H9 (cell line): ENCODE measurements at regions not wholly inside any gene's neighbourhood (a gene's known extent, or its start where the extent isn't known, plus 50 kb on each side); places are given as distances from the start of the nearest gene placed in this dataset.

ENCODE experiments used
- DNase-seq: peaks from one replicate; pipeline ENCODE4 v3.0.0-alpha.2; 2017
- H2AFZ ChIP-seq: one replicate; pipeline ENCODE4 v1.6.1; 2013; ENCODE audit warnings: mild to moderate bottlenecking, low read length, control low read depth, moderate library complexity
- H2AK5ac ChIP-seq: 2 replicates; pipeline ENCODE4 v1.6.1; 2013; ENCODE audit warnings: low read length, control low read depth, mixed read lengths; ENCODE audit not compliant: insufficient read length
- H2BK120ac ChIP-seq: one replicate; pipeline ENCODE4 v1.6.1; 2013; ENCODE audit warnings: low read depth, mild to moderate bottlenecking, low read length, control low read depth, inconsistent platforms; ENCODE audit not compliant: poor library complexity, severe bottlenecking
- H2BK12ac ChIP-seq: 2 replicates; pipeline ENCODE4 v1.6.1; 2013; ENCODE audit warnings: low read length, control low read depth, mixed read lengths, low read depth; ENCODE audit not compliant: insufficient read length
- H2BK15ac ChIP-seq: 2 replicates; pipeline ENCODE4 v1.6.1; 2013; ENCODE audit warnings: low read depth, low read length, control low read depth
- H2BK20ac ChIP-seq: one replicate; pipeline ENCODE4 v1.6.1; 2013; ENCODE audit warnings: low read depth, mild to moderate bottlenecking, low read length, control low read depth, inconsistent platforms; ENCODE audit not compliant: poor library complexity, severe bottlenecking
- H2BK5ac ChIP-seq: 2 replicates; pipeline ENCODE4 v1.6.1; 2013; ENCODE audit warnings: low read length, control low read depth, mixed read lengths; ENCODE audit not compliant: insufficient read length
- H3K14ac ChIP-seq: 2 replicates; pipeline ENCODE4 v1.6.1; 2013; ENCODE audit warnings: low read length, control low read depth; ENCODE audit not compliant: insufficient read depth
- H3K18ac ChIP-seq: 2 replicates; pipeline ENCODE4 v1.6.1; 2013; ENCODE audit warnings: low read depth, mild to moderate bottlenecking, mixed read lengths, low read length, control low read depth; ENCODE audit not compliant: insufficient read length
- H3K23ac ChIP-seq: 2 replicates; pipeline ENCODE4 v1.6.1; 2013; ENCODE audit warnings: low read length, control low read depth, mixed read lengths, low read depth; ENCODE audit not compliant: insufficient read length
- H3K23me2 ChIP-seq: 2 replicates; pipeline ENCODE4 v1.6.1; 2013; ENCODE audit warnings: low read depth, mild to moderate bottlenecking, mixed read lengths, low read length, control low read depth; ENCODE audit not compliant: insufficient read length, poor library complexity, severe bottlenecking
- H3K27ac ChIP-seq: 2 replicates; pipeline ENCODE4 v1.5.1; 2013; ENCODE audit warnings: low read length, control low read depth, mixed read lengths, low read depth; ENCODE audit not compliant: insufficient read length
- H3K27me3 ChIP-seq: 2 replicates; pipeline ENCODE4 v1.6.1; 2013; ENCODE audit warnings: low read length, control low read depth, inconsistent platforms; ENCODE audit not compliant: insufficient read depth
- H3K4ac ChIP-seq: 2 replicates; pipeline ENCODE4 v1.6.1; 2013; ENCODE audit warnings: low read depth, mild to moderate bottlenecking, control low read depth, inconsistent platforms, low read length, moderate library complexity
- H3K4me1 ChIP-seq: 2 replicates; pipeline ENCODE4 v1.6.1; 2013; ENCODE audit warnings: low read length, control low read depth, inconsistent platforms; ENCODE audit not compliant: insufficient read depth
- H3K4me2 ChIP-seq: 2 replicates; pipeline ENCODE4 v1.6.1; 2013; ENCODE audit warnings: low read length, control low read depth, mixed read lengths; ENCODE audit not compliant: insufficient read length, insufficient read depth
- H3K56ac ChIP-seq: 2 replicates; pipeline ENCODE4 v1.6.1; 2013; ENCODE audit warnings: low read depth, mild to moderate bottlenecking, mixed read lengths, low read length, control low read depth; ENCODE audit not compliant: insufficient read length
- H3K79me1 ChIP-seq: 2 replicates; pipeline ENCODE4 v1.6.1; 2013; ENCODE audit warnings: low read depth, mild to moderate bottlenecking, moderate library complexity, low read length, control low read depth, inconsistent platforms; ENCODE audit not compliant: insufficient read depth, poor library complexity, severe bottlenecking
- H3K79me2 ChIP-seq: 2 replicates; pipeline ENCODE4 v1.6.1; 2013; ENCODE audit warnings: low read length, control low read depth, inconsistent platforms; ENCODE audit not compliant: insufficient read depth
- H3K9ac ChIP-seq: 2 replicates; pipeline ENCODE4 v1.6.1; 2013; ENCODE audit warnings: low read length, control low read depth, mixed read lengths; ENCODE audit not compliant: insufficient read length; ENCODE audit errors: extremely low read depth
- H3K9me3 ChIP-seq: one replicate; pipeline ENCODE4 v1.6.1; 2013; ENCODE audit warnings: low read depth, low read length, inconsistent platforms; ENCODE audit not compliant: control insufficient read depth
- H3T11ph ChIP-seq: one replicate; pipeline ENCODE4 v1.6.1; 2013; ENCODE audit warnings: mild to moderate bottlenecking, low read length, control low read depth, inconsistent platforms
- H4K20me1 ChIP-seq: one replicate; pipeline ENCODE4 v1.6.1; 2013; ENCODE audit not compliant: control insufficient read depth, insufficient read length, insufficient read depth
- H4K5ac ChIP-seq: 2 replicates; pipeline ENCODE4 v1.6.1; 2013; ENCODE audit warnings: low read depth, mild to moderate bottlenecking, mixed read lengths, low read length, control low read depth; ENCODE audit not compliant: insufficient read length
- H4K8ac ChIP-seq: replicated peaks from 2 replicates; pipeline ENCODE4 v1.6.1; 2013; ENCODE audit warnings: low read length, control low read depth, mixed read lengths, low read depth; ENCODE audit not compliant: insufficient read length
- H4K91ac ChIP-seq: 2 replicates; pipeline ENCODE4 v1.6.1; 2013; ENCODE audit warnings: low read depth, mild to moderate bottlenecking, moderate library complexity, mixed read lengths, low read length, control low read depth; ENCODE audit not compliant: insufficient read length
- H3K27ac Mint-ChIP-seq, 3 experiments: 2 replicates in 2 of 3; 3 replicates in 1 of 3; pipeline ENCODE4 v1.8.0; 2020 to 2021; ENCODE audit warnings: mixed read lengths in 3 of 3, mild to moderate bottlenecking in 1 of 3, moderate library complexity in 1 of 3
- H3K27me3 Mint-ChIP-seq: 2 replicates; pipeline ENCODE4 v1.8.0; 2021; ENCODE audit warnings: low read depth, mild to moderate bottlenecking, moderate library complexity, mixed read lengths
- H3K36me3 Mint-ChIP-seq, 3 experiments: 2 replicates in 2 of 3; 3 replicates in 1 of 3; pipeline ENCODE4 v1.8.0; 2020 to 2021; ENCODE audit warnings: low read depth in 3 of 3, mixed read lengths in 3 of 3; ENCODE audit not compliant: insufficient read depth in 1 of 3
- H3K4me1 Mint-ChIP-seq, 2 experiments: 2 replicates each; pipeline ENCODE4 v1.8.0; 2020; ENCODE audit warnings: mixed read lengths in 2 of 2
- H3K4me3 Mint-ChIP-seq, 2 experiments: 2 replicates in 1 of 2; 3 replicates in 1 of 2; pipeline ENCODE4 v1.8.0; 2020 to 2021; ENCODE audit warnings: mild to moderate bottlenecking in 2 of 2, mixed read lengths in 2 of 2, moderate library complexity in 1 of 2
- H3K9me3 Mint-ChIP-seq, 2 experiments: 2 replicates in 1 of 2; 3 replicates in 1 of 2; pipeline ENCODE4 v1.8.0; 2020; ENCODE audit warnings: mild to moderate bottlenecking in 2 of 2, mixed read lengths in 2 of 2, moderate library complexity in 1 of 2
- WGBS: extraction: QIAGEN DNeasy Blood & Tissue Kit; methylation state at CpG from one replicate; pipeline ENCODE4 v1.1.7; 2013; ENCODE audit warnings: missing lambda C conversion rate, low lambda C conversion rate, mixed read lengths; ENCODE audit not compliant: insufficient read length; ENCODE audit errors: extremely low coverage; 5-methylcytosine and 5-hydroxymethylcytosine counted together
- TF ChIP-seq, protein P1 (sequence below): fragments of 200-600 bp; sonication (generic); conservative IDR thresholded peaks from 3 replicates; pipeline ENCODE4 v1.8.0; 2021; ENCODE audit warnings: antibody characterized with exemption, mild to moderate bottlenecking

GRCh38 chr11:100578831-100579311, 108.2 kb upstream of the ARHGAP42 start:
- Histone ChIP-seq H3K9ac (no peak overlapping the region), H2BK120ac (no peak overlapping the region), H2BK12ac (no peak overlapping the region), H3K79me1 (no peaks in the 10 kb centered on the region), H3K79me2 (no peaks in the 10 kb centered on the region), H4K5ac (no peak overlapping the region), H3K27me3 (no peaks in the 10 kb centered on the region), H2BK5ac (no peak overlapping the region), H3K23me2 (no peaks in the 10 kb centered on the region), H3K56ac (no peak overlapping the region), H3K14ac (no peak overlapping the region), H4K91ac (no peak overlapping the region), H4K20me1 (no peaks in the 10 kb centered on the region), H4K8ac (no peak overlapping the region), H3K4ac (no peak overlapping the region), H2BK20ac (no peak overlapping the region), H3K27ac (no peak overlapping the region), H3K9me3 (no peaks in the 10 kb centered on the region), H3K4me2 (no peak overlapping the region), H3K23ac (no peak overlapping the region), H3T11ph (no peak overlapping the region), H2BK15ac (no peak overlapping the region), H3K4me1 (no peaks in the 10 kb centered on the region), H2AFZ (no peak overlapping the region), H3K18ac (no peak overlapping the region), H2AK5ac (no peak overlapping the region)
- Mint-ChIP-seq H3K27ac (peak overlapping the region in 1 of 3 experiments; percentile 65; a peak in 2 of 7 replicates), H3K36me3 (no peaks in the 10 kb centered on the region), H3K27me3 (no peaks in the 10 kb centered on the region), H3K9me3 (no peaks in the 10 kb centered on the region; a peak in 1 of 5 replicates), H3K4me1 (peaks cover 3 to 13% of the 10 kb centered on the region in 2 experiments; a peak in 3 of 4 replicates), H3K4me3 (no peak overlapping the region)
- TF ChIP-seq, protein P1, sequence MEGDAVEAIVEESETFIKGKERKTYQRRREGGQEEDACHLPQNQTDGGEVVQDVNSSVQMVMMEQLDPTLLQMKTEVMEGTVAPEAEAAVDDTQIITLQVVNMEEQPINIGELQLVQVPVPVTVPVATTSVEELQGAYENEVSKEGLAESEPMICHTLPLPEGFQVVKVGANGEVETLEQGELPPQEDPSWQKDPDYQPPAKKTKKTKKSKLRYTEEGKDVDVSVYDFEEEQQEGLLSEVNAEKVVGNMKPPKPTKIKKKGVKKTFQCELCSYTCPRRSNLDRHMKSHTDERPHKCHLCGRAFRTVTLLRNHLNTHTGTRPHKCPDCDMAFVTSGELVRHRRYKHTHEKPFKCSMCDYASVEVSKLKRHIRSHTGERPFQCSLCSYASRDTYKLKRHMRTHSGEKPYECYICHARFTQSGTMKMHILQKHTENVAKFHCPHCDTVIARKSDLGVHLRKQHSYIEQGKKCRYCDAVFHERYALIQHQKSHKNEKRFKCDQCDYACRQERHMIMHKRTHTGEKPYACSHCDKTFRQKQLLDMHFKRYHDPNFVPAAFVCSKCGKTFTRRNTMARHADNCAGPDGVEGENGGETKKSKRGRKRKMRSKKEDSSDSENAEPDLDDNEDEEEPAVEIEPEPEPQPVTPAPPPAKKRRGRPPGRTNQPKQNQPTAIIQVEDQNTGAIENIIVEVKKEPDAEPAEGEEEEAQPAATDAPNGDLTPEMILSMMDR, result no peak
- DNase-seq, result peak; percentile 48
- WGBS, result no CpG with 5 or more reads among the region's 5 CpGs
